K562 (cell line): ENCODE measurements at regions not wholly inside any gene's neighbourhood (a gene's known extent, or its start where the extent isn't known, plus 50 kb on each side); places are given as distances from the start of the nearest gene placed in this dataset.

Experiments
- ATAC-seq: fragments of 200-7000 bp; cut with Tn5 transposase; 3 replicates; pipeline ENCODE4 v1.9.1; 2020; ENCODE audit warnings: moderate library complexity
- BruUV-seq: library from RNA; stranded (reverse); fragments of 400-500 nt; replicated peaks from 2 replicates; lab custom pipeline; 2021; lab: Mats Ljungman, UMichigan
- CTCF ChIA-PET: fragments of 300-600 bp; formaldehyde crosslinking; extraction: SDS; loops from one replicate; lab custom pipeline; 2021; ENCODE audit warnings: low intra/inter-chr PET ratio; lab: Yijun Ruan, JAX
- POLR2A ChIA-PET: fragments of 300-600, 350-650 bp; sonication (Branson Sonifier 250); formaldehyde crosslinking; extraction: SDS; loops from one replicate; lab custom pipeline; 2021; ENCODE audit warnings: antibody characterized with exemption, inconsistent platforms; lab: Yijun Ruan, JAX
- DNase-seq, 4 experiments: peaks; one replicate each; pipeline versions ENCODE4 v3.0.0 to v3.0.0-alpha.2; 2011 to 2018; ENCODE audit warnings: low spot score in 3 of 4, mixed read lengths in 3 of 4; ENCODE audit errors: extremely low read depth in 1 of 4
- FAIRE-seq: peaks from 2 replicates; lab custom pipeline; 2011; peaks lifted over from hg19 to GRCh38; lab: Jason Lieb, UNC
- H2AFZ ChIP-seq: 2 replicates; pipeline ENCODE4 v1.6.0; 2011; ENCODE audit warnings: low read depth, low read length, control low read depth, inconsistent platforms
- H3K27ac ChIP-seq: fragments of 200-600 bp; 3 replicates; pipeline ENCODE4 v1.8.0; 2011; ENCODE audit warnings: low read depth, mild to moderate bottlenecking, control low read depth, inconsistent platforms, low read length, moderate library complexity, mixed read lengths; ENCODE audit errors: extremely low read depth
- H3K27me3 ChIP-seq, 2 experiments: fragments of 300-600 bp in 1 of 2; 2 replicates in 1 of 2; 3 replicates in 1 of 2; pipeline versions ENCODE4 v1.6.0 to v1.8.0; 2011; ENCODE audit warnings: inconsistent platforms in 2 of 2, low read length in 2 of 2, mild to moderate bottlenecking in 1 of 2, mixed read lengths in 1 of 2, moderate library complexity in 1 of 2; ENCODE audit not compliant: control insufficient read depth in 2 of 2, insufficient read depth in 2 of 2
- H3K36me3 ChIP-seq: fragments of 300-600 bp; 3 replicates; pipeline ENCODE4 v1.8.0; 2011; ENCODE audit warnings: mild to moderate bottlenecking, low read length, inconsistent platforms; ENCODE audit not compliant: control insufficient read depth, insufficient read depth
- H3K4me1 ChIP-seq, 2 experiments: fragments of 200-600 bp in 1 of 2; replicated peaks in 1 of 2; 2 replicates in 1 of 2; 3 replicates in 1 of 2; pipeline versions ENCODE4 v1.5.1 to v1.8.0; 2011; ENCODE audit warnings: inconsistent platforms in 2 of 2, low read length in 2 of 2, mild to moderate bottlenecking in 1 of 2, mixed read lengths in 1 of 2, moderate library complexity in 1 of 2; ENCODE audit not compliant: control insufficient read depth in 2 of 2, insufficient read depth in 2 of 2
- H3K4me2 ChIP-seq: 2 replicates; pipeline ENCODE4 v1.6.1; 2011; ENCODE audit warnings: low read length, control low read depth, inconsistent platforms, mixed read lengths; ENCODE audit not compliant: insufficient read depth
- H3K4me3 ChIP-seq: fragments of 200-600 bp; sonication (generic), shearing (Covaris generic); 2 replicates; pipeline ENCODE4 v1.5.1; 2016; ENCODE audit warnings: control low read depth, inconsistent platforms
- H3K79me2 ChIP-seq: fragments of 200-600 bp; 3 replicates; pipeline ENCODE4 v1.8.0; 2011; ENCODE audit warnings: low read length, inconsistent platforms; ENCODE audit not compliant: control insufficient read depth, insufficient read depth
- H3K9ac ChIP-seq, 2 experiments: 2 replicates each; pipeline versions ENCODE4 v1.6.0 to v1.6.1; 2011; ENCODE audit warnings: low read depth in 2 of 2, low read length in 2 of 2, control low read depth in 1 of 2, inconsistent platforms in 1 of 2, mild to moderate bottlenecking in 1 of 2, mixed read lengths in 1 of 2; ENCODE audit not compliant: insufficient read depth in 1 of 2
- H3K9me1 ChIP-seq: one replicate; pipeline ENCODE4 v1.6.0; 2011; ENCODE audit warnings: inconsistent platforms, mild to moderate bottlenecking, low read length, moderate library complexity; ENCODE audit not compliant: control insufficient read depth, insufficient read depth
- H3K9me3 ChIP-seq: replicated peaks from 2 replicates; pipeline ENCODE4 v1.5.1; 2011; ENCODE audit warnings: low read depth, low read length, inconsistent platforms; ENCODE audit not compliant: control insufficient read depth, insufficient read depth
- H4K20me1 ChIP-seq: replicated peaks from 2 replicates; pipeline ENCODE4 v1.6.1; 2011; ENCODE audit warnings: low read length, inconsistent platforms, mixed read lengths; ENCODE audit not compliant: control insufficient read depth, insufficient read depth
- ADNP ChIP-seq: fragments of 200-800 bp; sonication (Bioruptor generic); IDR thresholded peaks from 2 replicates; pipeline ENCODE4 v1.6.1; 2016; ENCODE audit warnings: missing genetic modification characterization, missing compliant biosample characterization
- BCL6 ChIP-seq: fragments of 250-450 bp; sonication (Bioruptor Pico); IDR thresholded peaks from 2 replicates; pipeline ENCODE4 v1.4.0; 2020
- C11orf30 ChIP-seq: fragments of 450-650 bp; IDR thresholded peaks from 2 replicates; pipeline ENCODE4 v1.6.1; 2016; ENCODE audit warnings: low read depth, mild to moderate bottlenecking
- PHB ChIP-seq: fragments of 250-450 bp; sonication (Bioruptor Pico); IDR thresholded peaks from 2 replicates; pipeline ENCODE4 v1.5.0; 2021
- ZEB2 ChIP-seq: fragments of 450-650 bp; IDR thresholded peaks from 2 replicates; pipeline ENCODE4 v1.6.1; 2016
- ZNF347 ChIP-seq: fragments of 450-650 bp; formaldehyde crosslinking; IDR thresholded peaks from 2 replicates; pipeline ENCODE4 v1.4.0; 2020; ENCODE audit warnings: low read depth, mild to moderate bottlenecking, moderate library complexity
- WGBS: fragments of 100-300 bp; shearing (Covaris generic); methylation state at CpG from one replicate; pipeline ENCODE4 v1.1.6; 2016; ENCODE audit warnings: low coverage, mixed read lengths; ENCODE audit not compliant: insufficient coverage; ENCODE audit errors: missing lambda C conversion rate; 5-methylcytosine and 5-hydroxymethylcytosine counted together
- in situ Hi-C: fragments of 300-500 bp; cut with MboI; formaldehyde crosslinking; loops from 4 replicates; pipeline ENCODE4 v1.15.0; 2018; ENCODE audit warnings: inconsistent platforms, mixed read lengths
- intact Hi-C: fragments of 100-400 bp; cut with micrococcal nuclease; formaldehyde crosslinking; loops from 2 replicates; pipeline ENCODE4 v1.14.2; 2022
- TF ChIP-seq, protein P1 (sequence below): sonication (generic); formaldehyde crosslinking; IDR thresholded peaks from 2 replicates; pipeline ENCODE4 v1.8.0; 2023; ENCODE audit warnings: mild to moderate bottlenecking, missing genetic modification reagents
- TF ChIP-seq, protein P2 (sequence below), 2 experiments: fragments of 200-800 bp in 1 of 2; sonication (Bioruptor generic) in 1 of 2; sonication (generic) in 1 of 2; formaldehyde crosslinking in 1 of 2; IDR thresholded peaks in 1 of 2; conservative IDR thresholded peaks in 1 of 2; 2 replicates each; pipeline versions ENCODE4 v1.5.0 to v1.6.1; 2016 to 2020; ENCODE audit warnings: missing compliant biosample characterization in 1 of 2, missing genetic modification characterization in 1 of 2, missing genetic modification reagents in 1 of 2
- TF ChIP-seq, protein P3 (sequence below): sonication (generic); formaldehyde crosslinking; IDR thresholded peaks from 2 replicates; pipeline ENCODE4 v1.8.1; 2023; ENCODE audit warnings: mild to moderate bottlenecking, missing genetic modification reagents
- TF ChIP-seq, protein P4 (sequence below): IDR thresholded peaks from 3 replicates; pipeline ENCODE4 v1.6.1; 2011; ENCODE audit warnings: borderline replicate concordance, mild to moderate bottlenecking, moderate library complexity; ENCODE audit not compliant: insufficient read length; ENCODE audit errors: extremely low read depth
- TF ChIP-seq, protein P5 (sequence below): sonication (generic); formaldehyde crosslinking; IDR thresholded peaks from 2 replicates; pipeline ENCODE4 v1.9.0; 2022; ENCODE audit warnings: mild to moderate bottlenecking, missing genetic modification reagents

DNA sequence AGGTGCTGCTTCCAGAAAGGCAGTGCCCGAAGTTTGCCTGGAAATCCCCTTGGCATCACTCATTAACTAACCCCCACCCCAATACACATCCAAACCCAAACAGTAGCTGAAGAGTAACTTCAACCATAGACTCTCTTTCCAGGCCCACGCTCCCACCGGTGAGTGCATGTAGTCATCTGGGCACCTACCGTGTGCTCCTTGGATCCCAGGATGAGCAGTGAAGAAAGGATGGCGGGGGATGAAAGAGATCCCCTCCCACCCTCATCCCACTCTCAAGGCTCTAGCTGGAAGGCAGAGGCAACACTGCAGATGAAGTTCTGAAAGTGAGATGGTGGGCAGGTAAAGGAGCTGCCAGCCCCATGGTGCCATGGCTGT lies 305.0 kb downstream of the SOX9 start:
- no peak for TF ChIP-seq C11orf30
- no peak for TF ChIP-seq BCL6 (CRISPR knock-in tag)
- no peak for TF ChIP-seq PHB (CRISPR knock-in tag)
- TF ChIP-seq, protein P1, sequence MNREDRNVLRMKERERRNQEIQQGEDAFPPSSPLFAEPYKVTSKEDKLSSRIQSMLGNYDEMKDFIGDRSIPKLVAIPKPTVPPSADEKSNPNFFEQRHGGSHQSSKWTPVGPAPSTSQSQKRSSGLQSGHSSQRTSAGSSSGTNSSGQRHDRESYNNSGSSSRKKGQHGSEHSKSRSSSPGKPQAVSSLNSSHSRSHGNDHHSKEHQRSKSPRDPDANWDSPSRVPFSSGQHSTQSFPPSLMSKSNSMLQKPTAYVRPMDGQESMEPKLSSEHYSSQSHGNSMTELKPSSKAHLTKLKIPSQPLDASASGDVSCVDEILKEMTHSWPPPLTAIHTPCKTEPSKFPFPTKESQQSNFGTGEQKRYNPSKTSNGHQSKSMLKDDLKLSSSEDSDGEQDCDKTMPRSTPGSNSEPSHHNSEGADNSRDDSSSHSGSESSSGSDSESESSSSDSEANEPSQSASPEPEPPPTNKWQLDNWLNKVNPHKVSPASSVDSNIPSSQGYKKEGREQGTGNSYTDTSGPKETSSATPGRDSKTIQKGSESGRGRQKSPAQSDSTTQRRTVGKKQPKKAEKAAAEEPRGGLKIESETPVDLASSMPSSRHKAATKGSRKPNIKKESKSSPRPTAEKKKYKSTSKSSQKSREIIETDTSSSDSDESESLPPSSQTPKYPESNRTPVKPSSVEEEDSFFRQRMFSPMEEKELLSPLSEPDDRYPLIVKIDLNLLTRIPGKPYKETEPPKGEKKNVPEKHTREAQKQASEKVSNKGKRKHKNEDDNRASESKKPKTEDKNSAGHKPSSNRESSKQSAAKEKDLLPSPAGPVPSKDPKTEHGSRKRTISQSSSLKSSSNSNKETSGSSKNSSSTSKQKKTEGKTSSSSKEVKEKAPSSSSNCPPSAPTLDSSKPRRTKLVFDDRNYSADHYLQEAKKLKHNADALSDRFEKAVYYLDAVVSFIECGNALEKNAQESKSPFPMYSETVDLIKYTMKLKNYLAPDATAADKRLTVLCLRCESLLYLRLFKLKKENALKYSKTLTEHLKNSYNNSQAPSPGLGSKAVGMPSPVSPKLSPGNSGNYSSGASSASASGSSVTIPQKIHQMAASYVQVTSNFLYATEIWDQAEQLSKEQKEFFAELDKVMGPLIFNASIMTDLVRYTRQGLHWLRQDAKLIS (CRISPR knock-in tag): no peak
- TF ChIP-seq ZNF347 (CRISPR knock-in tag): no peak
- TF ChIP-seq, protein P2, sequence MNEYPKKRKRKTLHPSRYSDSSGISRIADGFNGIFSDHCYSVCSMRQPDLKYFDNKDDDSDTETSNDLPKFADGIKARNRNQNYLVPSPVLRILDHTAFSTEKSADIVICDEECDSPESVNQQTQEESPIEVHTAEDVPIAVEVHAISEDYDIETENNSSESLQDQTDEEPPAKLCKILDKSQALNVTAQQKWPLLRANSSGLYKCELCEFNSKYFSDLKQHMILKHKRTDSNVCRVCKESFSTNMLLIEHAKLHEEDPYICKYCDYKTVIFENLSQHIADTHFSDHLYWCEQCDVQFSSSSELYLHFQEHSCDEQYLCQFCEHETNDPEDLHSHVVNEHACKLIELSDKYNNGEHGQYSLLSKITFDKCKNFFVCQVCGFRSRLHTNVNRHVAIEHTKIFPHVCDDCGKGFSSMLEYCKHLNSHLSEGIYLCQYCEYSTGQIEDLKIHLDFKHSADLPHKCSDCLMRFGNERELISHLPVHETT (CRISPR knock-in tag; conservative IDR thresholded peaks at IDR 0.05 in 1 of 2, IDR thresholded peaks at IDR 0.05 in 1 of 2): no peak
- TF ChIP-seq, protein P3, sequence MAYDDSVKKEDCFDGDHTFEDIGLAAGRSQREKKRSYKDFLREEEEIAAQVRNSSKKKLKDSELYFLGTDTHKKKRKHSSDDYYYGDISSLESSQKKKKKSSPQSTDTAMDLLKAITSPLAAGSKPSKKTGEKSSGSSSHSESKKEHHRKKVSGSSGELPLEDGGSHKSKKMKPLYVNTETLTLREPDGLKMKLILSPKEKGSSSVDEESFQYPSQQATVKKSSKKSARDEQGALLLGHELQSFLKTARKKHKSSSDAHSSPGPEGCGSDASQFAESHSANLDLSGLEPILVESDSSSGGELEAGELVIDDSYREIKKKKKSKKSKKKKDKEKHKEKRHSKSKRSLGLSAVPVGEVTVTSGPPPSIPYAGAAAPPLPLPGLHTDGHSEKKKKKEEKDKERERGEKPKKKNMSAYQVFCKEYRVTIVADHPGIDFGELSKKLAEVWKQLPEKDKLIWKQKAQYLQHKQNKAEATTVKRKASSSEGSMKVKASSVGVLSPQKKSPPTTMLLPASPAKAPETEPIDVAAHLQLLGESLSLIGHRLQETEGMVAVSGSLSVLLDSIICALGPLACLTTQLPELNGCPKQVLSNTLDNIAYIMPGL (CRISPR knock-in tag): no peak
- TF ChIP-seq, protein P4, sequence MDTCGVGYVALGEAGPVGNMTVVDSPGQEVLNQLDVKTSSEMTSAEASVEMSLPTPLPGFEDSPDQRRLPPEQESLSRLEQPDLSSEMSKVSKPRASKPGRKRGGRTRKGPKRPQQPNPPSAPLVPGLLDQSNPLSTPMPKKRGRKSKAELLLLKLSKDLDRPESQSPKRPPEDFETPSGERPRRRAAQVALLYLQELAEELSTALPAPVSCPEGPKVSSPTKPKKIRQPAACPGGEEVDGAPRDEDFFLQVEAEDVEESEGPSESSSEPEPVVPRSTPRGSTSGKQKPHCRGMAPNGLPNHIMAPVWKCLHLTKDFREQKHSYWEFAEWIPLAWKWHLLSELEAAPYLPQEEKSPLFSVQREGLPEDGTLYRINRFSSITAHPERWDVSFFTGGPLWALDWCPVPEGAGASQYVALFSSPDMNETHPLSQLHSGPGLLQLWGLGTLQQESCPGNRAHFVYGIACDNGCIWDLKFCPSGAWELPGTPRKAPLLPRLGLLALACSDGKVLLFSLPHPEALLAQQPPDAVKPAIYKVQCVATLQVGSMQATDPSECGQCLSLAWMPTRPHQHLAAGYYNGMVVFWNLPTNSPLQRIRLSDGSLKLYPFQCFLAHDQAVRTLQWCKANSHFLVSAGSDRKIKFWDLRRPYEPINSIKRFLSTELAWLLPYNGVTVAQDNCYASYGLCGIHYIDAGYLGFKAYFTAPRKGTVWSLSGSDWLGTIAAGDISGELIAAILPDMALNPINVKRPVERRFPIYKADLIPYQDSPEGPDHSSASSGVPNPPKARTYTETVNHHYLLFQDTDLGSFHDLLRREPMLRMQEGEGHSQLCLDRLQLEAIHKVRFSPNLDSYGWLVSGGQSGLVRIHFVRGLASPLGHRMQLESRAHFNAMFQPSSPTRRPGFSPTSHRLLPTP: no peak
- no peak for TF ChIP-seq ZEB2
- TF ChIP-seq ADNP (tag): no peak
- TF ChIP-seq, protein P5, sequence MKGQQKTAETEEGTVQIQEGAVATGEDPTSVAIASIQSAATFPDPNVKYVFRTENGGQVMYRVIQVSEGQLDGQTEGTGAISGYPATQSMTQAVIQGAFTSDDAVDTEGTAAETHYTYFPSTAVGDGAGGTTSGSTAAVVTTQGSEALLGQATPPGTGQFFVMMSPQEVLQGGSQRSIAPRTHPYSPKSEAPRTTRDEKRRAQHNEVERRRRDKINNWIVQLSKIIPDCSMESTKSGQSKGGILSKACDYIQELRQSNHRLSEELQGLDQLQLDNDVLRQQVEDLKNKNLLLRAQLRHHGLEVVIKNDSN (CRISPR knock-in tag): no peak
- no peak overlapping the region for H3K27ac ChIP-seq
- no peaks in the 10 kb centered on the region for H3K4me1 ChIP-seq
- no peaks in the 10 kb centered on the region for H3K9me1 ChIP-seq
- CTCF ChIA-PET: no interaction called here
- FAIRE-seq (no peak), DNase-seq (no peak), ATAC-seq (no peak)
- POLR2A ChIA-PET: interaction anchor here (0.7 to 1.0 kb wide), 2 partner anchors 47 to 1230 kb away, joined by 3 read pairs; no protein-coding TSS in a partner anchor
- no peaks in the 10 kb centered on the region for H4K20me1 ChIP-seq
- H3K9ac ChIP-seq: no peak overlapping the region
- H3K27me3 ChIP-seq: peaks cover 0 to 10% of the 10 kb centered on the region in 2 experiments; a peak in 1 of 5 replicates
- no peak overlapping the region for H3K4me3 ChIP-seq
- H3K9me3 ChIP-seq: no peaks in the 10 kb centered on the region
- no peaks in the 10 kb centered on the region for H3K79me2 ChIP-seq
- no peak overlapping the region for H3K4me2 ChIP-seq
- no peaks in the 10 kb centered on the region for H3K36me3 ChIP-seq
- in situ Hi-C loops: no loop called here
- H2AFZ ChIP-seq: no peak overlapping the region
- intact Hi-C loops: no loop called here
- no TSS peak for BruUV-seq
- 0% methylated on average over 5 of the region's 5 CpGs for WGBS
